Motor neuron (in vitro differentiated cells): ENCODE measurements at regions not wholly inside any gene's neighbourhood (a gene's known extent, or its start where the extent isn't known, plus 50 kb on each side); places are given as distances from the start of the nearest gene placed in this dataset.

ENCODE experiments used
- ATAC-seq, 8 experiments: fragments of 200-7000 bp; cut with Tn5 transposase; replicated peaks in 6 of 8; 2 replicates each; pipeline ENCODE4 v1.8.0; 2021; ENCODE audit warnings: mild to moderate bottlenecking in 8 of 8, moderate library complexity in 8 of 8
- H3K27ac ChIP-seq, 2 donors: fragments of 250-450 bp; sonication (Bioruptor Pico); 2 replicates each; pipeline ENCODE4 v1.9.0; 2021; ENCODE audit warnings: antibody characterized with exemption in 2 of 2, mild to moderate bottlenecking in 2 of 2, moderate library complexity in 1 of 2
- H3K4me1 ChIP-seq, 2 donors: fragments of 250-450 bp; sonication (Bioruptor Pico); replicated peaks in 1 of 2; 2 replicates each; pipeline ENCODE4 v1.6.1; 2021; ENCODE audit warnings: antibody characterized with exemption in 2 of 2, mild to moderate bottlenecking in 2 of 2, moderate library complexity in 1 of 2
- H3K4me3 ChIP-seq, 5 donors: fragments of 250-450 bp; sonication (Bioruptor Pico); 2 replicates each; pipeline ENCODE4 v1.9.0; 2021; ENCODE audit warnings: antibody characterized with exemption in 5 of 5, mild to moderate bottlenecking in 5 of 5, moderate library complexity in 4 of 5
- WGBS, 10 experiments: fragments of 450-650 bp; shearing (Covaris generic); methylation state at CpG; one replicate each; pipeline ENCODE4 v1.0.0; 2022; 5-methylcytosine and 5-hydroxymethylcytosine counted together
- in situ Hi-C, 9 experiments: fragments of 400-800 bp; cut with MboI; loops; one replicate each; pipeline ENCODE4 v1.15.0; 2021; ENCODE audit warnings: low sequenced_read_pairs in 9 of 9, low pct_unique_long_range_greater_than_20kb in 2 of 9; ENCODE audit not compliant: unreplicated experiment in 9 of 9

DNA sequence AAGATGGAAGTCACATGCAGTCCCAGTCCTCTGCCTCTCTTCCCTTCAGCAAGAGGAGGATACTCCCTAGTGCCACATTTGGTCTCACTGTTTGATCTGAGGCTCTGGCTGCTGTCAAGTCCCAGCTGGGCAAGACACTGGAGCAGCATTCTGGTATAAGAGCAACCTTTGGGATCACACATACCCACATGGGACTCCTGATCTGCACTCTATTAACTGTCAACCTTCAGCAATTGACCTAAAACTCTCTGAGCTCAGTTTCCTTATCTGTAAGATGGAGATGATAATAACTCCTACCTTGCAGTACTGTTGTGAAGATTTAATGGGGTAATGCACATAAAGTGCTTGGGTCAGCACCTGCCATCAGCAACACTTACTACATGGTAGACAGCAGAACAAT is 437.9 kb downstream of the PIK3R1 start:
- in situ Hi-C loops = loop anchor here in 1 of 9 experiments (25.0 kb wide), 1 partner anchor 341 kb away; no protein-coding TSS in a partner anchor
- Histone ChIP-seq H3K4me3 (no peak overlapping the region), H3K27ac (no peak overlapping the region), H3K4me1 (peaks cover 12 to 37% of the 10 kb centered on the region in 2 donors)
- ATAC-seq = no peak

DNA sequence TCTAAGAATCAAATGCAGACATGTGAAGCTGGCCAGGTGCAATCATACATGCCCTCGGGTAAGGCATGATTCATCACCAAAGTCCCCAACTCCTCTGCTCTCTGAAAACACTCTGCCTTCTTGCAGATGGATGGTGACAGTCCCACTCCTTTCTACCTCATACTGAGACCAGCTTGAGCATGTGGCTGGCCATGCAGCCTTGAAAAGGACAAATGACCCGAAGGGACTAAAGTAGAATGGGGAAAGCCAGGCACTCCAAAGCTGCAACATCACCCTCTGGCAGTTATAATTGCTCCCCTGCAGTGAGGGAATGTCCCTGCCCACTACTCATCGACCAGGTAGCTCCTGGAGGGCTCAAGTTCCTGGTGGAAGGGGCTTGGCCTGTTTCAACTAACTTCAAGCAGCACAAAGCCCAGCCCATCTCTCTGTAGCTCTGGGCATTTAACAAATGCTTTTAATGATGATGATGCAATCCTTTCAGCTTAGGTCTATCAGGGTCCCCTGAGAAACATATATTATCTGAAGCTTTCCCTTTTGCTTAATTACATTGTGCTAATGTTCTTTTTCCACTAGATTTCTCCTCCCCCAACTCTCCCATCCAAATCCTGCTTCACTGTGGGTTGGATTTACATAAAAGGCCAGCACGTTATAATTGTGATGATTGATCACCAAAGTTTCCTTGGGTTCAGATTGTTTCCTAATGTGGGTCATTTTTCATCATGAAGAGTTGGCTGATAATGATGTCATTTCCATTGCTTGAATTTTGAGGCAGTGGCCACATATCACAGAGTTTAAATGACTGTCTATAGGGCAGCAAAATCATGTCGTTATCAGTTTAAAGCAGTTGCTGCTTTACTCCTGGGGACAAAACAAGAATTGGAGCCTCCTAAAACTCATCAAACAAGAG is 436.5 kb upstream of the SLC30A5 start:
- whole genome bisulfite sequencing, 10 experiments = 37 to 80% (median 58%) methylated on average over 1 to 4 of the region's 5 CpGs; no CpG with 5 or more reads in 3 of the 10 experiments
- ATAC-seq = peak in 5 of 8 experiments; percentile 94 to 95 (median 94)
- in situ Hi-C loops = loop anchor here in 1 of 9 experiments (25.0 kb wide), 1 partner anchor 345 kb away; no protein-coding TSS in a partner anchor
- Histone ChIP-seq H3K4me1 (peaks cover 12 to 30% of the 10 kb centered on the region in 2 donors), H3K27ac (peak overlapping the region; percentile 11 to 20), H3K4me3 (no peak overlapping the region)

DNA sequence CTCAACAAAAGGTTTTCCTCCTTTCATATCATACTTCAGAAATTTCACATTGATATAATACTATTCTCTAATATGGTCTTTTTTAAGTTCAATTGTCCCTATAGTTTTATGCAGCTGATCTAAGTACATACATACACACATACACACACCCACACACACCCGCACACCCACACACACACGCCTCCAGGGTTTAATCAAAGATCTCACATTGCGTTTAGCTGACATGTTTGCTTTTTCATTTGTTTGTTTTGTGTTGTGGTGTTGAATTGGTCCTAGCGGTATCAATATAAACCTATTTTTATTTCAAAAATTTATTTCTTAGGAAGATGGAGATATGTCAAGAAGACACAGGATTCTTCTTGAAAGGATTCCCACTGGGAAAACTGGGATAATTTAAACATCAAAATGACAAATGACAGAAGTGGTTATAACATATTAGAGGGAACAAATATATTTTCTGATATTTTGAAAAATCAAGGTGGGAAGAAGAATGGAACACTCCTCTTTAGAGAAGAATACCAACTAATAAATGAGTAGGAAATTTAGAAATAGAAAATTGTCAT is 434.9 kb upstream of the SLC30A5 start:
- in situ Hi-C loops = loop anchor here in 1 of 9 experiments (25.0 kb wide), 1 partner anchor 347 kb away; no protein-coding TSS in a partner anchor
- no peak overlapping the region for H3K4me3 ChIP-seq
- H3K27ac ChIP-seq = no peak overlapping the region
- no peak for ATAC-seq
- WGBS, 10 experiments = 80 to 100% (median 94%) methylated on average over 1 to 4 of the region's 4 CpGs; no CpG with 5 or more reads in 3 of the 10 experiments
- peaks cover 12 to 23% of the 10 kb centered on the region in 2 donors for H3K4me1 ChIP-seq

DNA sequence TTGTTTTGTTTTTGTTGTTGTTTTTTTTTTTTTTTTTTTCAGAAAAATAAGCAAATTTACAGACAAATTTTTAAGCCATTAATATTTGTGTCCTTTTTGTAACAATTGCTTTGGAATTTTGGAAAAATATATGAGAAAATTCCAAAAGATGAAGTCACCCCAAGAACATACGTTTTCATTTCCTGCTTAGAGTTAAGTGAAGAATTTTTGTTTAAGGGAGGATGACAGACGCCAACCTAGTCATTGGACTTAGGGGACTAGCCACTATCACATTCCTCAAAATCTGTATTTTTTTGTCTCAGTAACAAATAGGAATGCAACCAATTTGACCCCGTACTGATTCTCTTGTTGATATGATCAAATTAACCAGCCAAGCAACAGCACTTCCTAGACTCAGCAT is 433.9 kb upstream of the SLC30A5 start:
- Histone ChIP-seq H3K27ac (no peak overlapping the region), H3K4me3 (no peak overlapping the region), H3K4me1 (peaks cover 12 to 23% of the 10 kb centered on the region in 2 donors)
- ATAC-seq = no peak
- in situ Hi-C loops = loop anchor here in 1 of 9 experiments (25.0 kb wide), 1 partner anchor 348 kb away; no protein-coding TSS in a partner anchor
- WGBS, 10 experiments = 17 to 100% (median 91%) methylated on average over 1 to 3 of the region's 3 CpGs

GRCh38 chr5:68661237-68661636 is 432.6 kb upstream of the SLC30A5 start:
- Histone ChIP-seq H3K4me3 (no peak overlapping the region), H3K4me1 (peaks cover 12 to 22% of the 10 kb centered on the region in 2 donors), H3K27ac (no peak overlapping the region)
- 57 to 100% (median 100%) methylated on average over 1 to 2 of the region's 2 CpGs; no CpG with 5 or more reads in 2 of the 10 experiments for WGBS, 10 experiments
- peak in 2 of 8 experiments; percentile 21 to 35 for ATAC-seq
- in situ Hi-C loops = loop anchor here in 1 of 9 experiments (25.0 kb wide), 1 partner anchor 349 kb away; no protein-coding TSS in a partner anchor

GRCh38 chr5:68662804-68663307 is 431.0 kb upstream of the SLC30A5 start:
- Histone ChIP-seq H3K27ac (no peak overlapping the region), H3K4me3 (no peak overlapping the region), H3K4me1 (peaks cover 3 to 6% of the 10 kb centered on the region in 2 donors)
- in situ Hi-C loops = loop anchor here in 1 of 9 experiments (25.0 kb wide), 1 partner anchor 351 kb away; no protein-coding TSS in a partner anchor
- ATAC-seq = no peak

GRCh38 chr5:68669864-68670575 is 423.8 kb upstream of the SLC30A5 start:
- WGBS, 10 experiments = 33 to 86% (median 70%) methylated on average over 1 to 8 of the region's 8 CpGs
- in situ Hi-C loops = loop anchor here in 1 of 9 experiments (25.0 kb wide), 1 partner anchor 358 kb away; no protein-coding TSS in a partner anchor
- H3K4me3 ChIP-seq = no peak overlapping the region
- peak in 3 of 8 experiments; percentile 41 to 81 (median 80) for ATAC-seq
- peaks cover 0 to 4% of the 10 kb centered on the region in 2 donors for H3K4me1 ChIP-seq
- no peak overlapping the region for H3K27ac ChIP-seq

DNA sequence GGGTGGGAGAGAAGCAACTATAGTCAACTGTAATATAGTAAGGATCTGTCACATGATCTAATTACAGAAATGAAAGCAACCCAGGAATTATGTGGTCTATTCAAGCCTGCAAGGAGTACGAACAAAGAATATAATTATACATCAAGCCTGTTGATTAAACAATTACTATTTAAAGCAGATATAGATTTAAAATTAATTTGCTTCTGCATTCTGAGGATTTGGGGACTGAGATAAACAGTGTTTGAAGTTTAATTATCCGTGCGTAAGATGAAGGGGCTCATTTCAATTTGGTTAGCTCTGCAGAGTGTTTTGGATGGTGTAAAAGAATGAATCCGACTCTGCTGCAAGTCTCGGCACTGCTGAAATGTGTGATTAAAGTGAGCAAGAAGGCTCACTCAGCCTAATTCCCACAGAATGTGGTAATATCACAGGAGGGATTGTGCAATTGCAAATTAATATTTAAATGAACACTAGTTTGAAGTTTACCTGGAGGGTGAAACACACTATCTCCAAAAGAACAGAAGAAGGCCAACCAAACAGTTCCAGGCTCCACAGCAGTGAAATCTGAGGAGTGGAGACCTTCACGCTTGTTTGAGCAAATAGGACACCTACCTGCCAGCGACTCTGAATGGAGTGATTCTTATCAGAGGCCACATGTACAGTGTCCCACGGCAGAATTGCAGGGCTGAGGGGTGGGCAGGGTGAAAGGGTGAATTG is 420.6 kb upstream of the SLC30A5 start:
- Histone ChIP-seq H3K4me3 (no peak overlapping the region), H3K4me1 (peaks cover 0 to 4% of the 10 kb centered on the region in 2 donors), H3K27ac (no peak overlapping the region)
- WGBS, 10 experiments = 53 to 100% (median 65%) methylated on average over 1 to 7 of the region's 8 CpGs
- peak in 1 of 8 experiments; percentile 29 for ATAC-seq
- in situ Hi-C loops = loop anchor here in 1 of 9 experiments (25.0 kb wide), 1 partner anchor 361 kb away; no protein-coding TSS in a partner anchor

- in situ Hi-C loops = loop anchor here in 1 of 9 experiments (25.0 kb wide), 1 partner anchor 362 kb away; no protein-coding TSS in a partner anchor
Measured at GRCh38 chr5:68673823-68674180, 420.0 kb upstream of the SLC30A5 start.

GRCh38 chr5:68679041-68679440 is 414.8 kb upstream of the SLC30A5 start:
- no peak for ATAC-seq
- peaks cover 7 to 16% of the 10 kb centered on the region in 2 donors for H3K4me1 ChIP-seq
- H3K4me3 ChIP-seq = no peak overlapping the region
- in situ Hi-C loops = no loop called here
- no peak overlapping the region for H3K27ac ChIP-seq
- WGBS, 10 experiments = 100% methylated on average over 1 of the region's 1 CpG; no CpG with 5 or more reads in 4 of the 10 experiments

More at GRCh38 chr5:68673823-68674180, 420.0 kb upstream of the SLC30A5 start:
- no peak for ATAC-seq
- no peak overlapping the region for H3K27ac ChIP-seq
- WGBS, 10 experiments = 60 to 95% (median 81%) methylated on average over 1 to 6 of the region's 6 CpGs; no CpG with 5 or more reads in 2 of the 10 experiments
- peaks cover 0 to 4% of the 10 kb centered on the region in 2 donors for H3K4me1 ChIP-seq
- no peak overlapping the region for H3K4me3 ChIP-seq

- no peak for ATAC-seq
- in situ Hi-C loops = no loop called here
- H3K4me3 ChIP-seq = no peak overlapping the region
Measured at GRCh38 chr5:68680366-68680765, 413.4 kb upstream of the SLC30A5 start.

DNA sequence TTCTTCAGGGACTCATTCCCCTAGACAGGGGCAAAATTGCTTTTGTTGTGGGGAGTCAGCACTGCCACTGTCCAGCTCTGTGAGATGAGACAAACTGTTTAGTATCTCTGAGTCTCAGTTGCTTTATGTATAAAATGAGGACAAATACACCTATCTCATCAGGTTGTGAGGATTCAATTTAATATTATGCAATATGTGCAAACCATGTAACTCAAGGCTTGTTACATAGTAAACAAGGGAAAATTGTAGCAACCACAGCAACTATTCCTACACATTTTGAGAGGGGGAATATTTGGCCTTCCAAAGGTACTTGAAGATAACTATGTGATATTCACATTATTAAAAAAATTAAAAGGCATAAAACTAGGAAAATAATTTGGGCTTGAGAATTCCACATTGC is 411.9 kb upstream of the SLC30A5 start:
- Histone ChIP-seq H3K27ac (no peak overlapping the region), H3K4me3 (no peak overlapping the region), H3K4me1 (peaks cover 12 to 16% of the 10 kb centered on the region in 2 donors)
- in situ Hi-C loops = no loop called here
- ATAC-seq = no peak

More at GRCh38 chr5:68680366-68680765, 413.4 kb upstream of the SLC30A5 start:
- Histone ChIP-seq H3K4me1 (peaks cover 7 to 16% of the 10 kb centered on the region in 2 donors), H3K27ac (no peak overlapping the region)
